Tibial nerve (tissue), 4 donors: ENCODE measurements at regions not wholly inside any gene's neighbourhood (a gene's known extent, or its start where the extent isn't known, plus 50 kb on each side); places are given as distances from the start of the nearest gene placed in this dataset.

Experiments used
- CTCF ChIP-seq, 5 experiments: fragments of 200-600 bp in 3 of 5; fragments of 450-650 bp in 2 of 5; sonication (generic) in 3 of 5; IDR thresholded peaks; one replicate each; pipeline ENCODE4 v1.5.1; 2016 to 2019; ENCODE audit warnings: antibody characterized with exemption in 5 of 5, mild to moderate bottlenecking in 3 of 5, moderate library complexity in 2 of 5
- EP300 ChIP-seq, 2 donors: sonication (generic); formaldehyde crosslinking; IDR thresholded peaks; one replicate each; pipeline ENCODE4 v1.6.1; 2017; ENCODE audit warnings: antibody characterized with exemption in 2 of 2, mild to moderate bottlenecking in 1 of 2
- POLR2A ChIP-seq, 2 donors: fragments of 450-650 bp; IDR thresholded peaks; one replicate each; pipeline ENCODE4 v1.6.1; 2017; ENCODE audit warnings: antibody characterized with exemption in 2 of 2, mild to moderate bottlenecking in 2 of 2, moderate library complexity in 2 of 2

- TF ChIP-seq CTCF (IDR thresholded peaks at IDR 0.05) (no peak), POLR2A (IDR thresholded peaks at IDR 0.05) (no peak), EP300 (IDR thresholded peaks at IDR 0.05) (no peak)
Measured at GRCh38 chr17:68807998-68808772, 147.0 kb downstream of the ABCA8 start.
